Loucy (cell line): ENCODE measurements at regions not wholly inside any gene's neighbourhood (a gene's known extent, or its start where the extent isn't known, plus 50 kb on each side); places are given as distances from the start of the nearest gene placed in this dataset.

ENCODE experiments used
- H2AFZ ChIP-seq: fragments of 200-600 bp; sonication (generic); 2 replicates; pipeline ENCODE4 v1.6.0; 2016; ENCODE audit warnings: antibody characterized with exemption, mild to moderate bottlenecking, low read length, moderate library complexity
- H3F3A ChIP-seq: fragments of 200-600 bp; 2 replicates; pipeline ENCODE4 v1.6.0; 2016; ENCODE audit warnings: antibody characterized with exemption, low read depth, mild to moderate bottlenecking
- H3K27me3 ChIP-seq: fragments of 200-600 bp; sonication (generic); 2 replicates; pipeline ENCODE4 v1.6.1; 2014; ENCODE audit warnings: low read length, mild to moderate bottlenecking; ENCODE audit not compliant: insufficient read depth, poor library complexity, severe bottlenecking
- H3K36me3 ChIP-seq: fragments of 200-600 bp; sonication (generic); 2 replicates; pipeline ENCODE4 v1.6.1; 2016; ENCODE audit warnings: low read length; ENCODE audit not compliant: insufficient read depth
- H3K4me1 ChIP-seq: fragments of 200-600 bp; sonication (generic); 2 replicates; pipeline ENCODE4 v1.5.1; 2014; ENCODE audit warnings: low read length, mild to moderate bottlenecking; ENCODE audit not compliant: insufficient read depth, poor library complexity, severe bottlenecking
- H3K4me2 ChIP-seq: fragments of 200-600 bp; sonication (generic); 2 replicates; pipeline ENCODE4 v1.6.0; 2014; ENCODE audit warnings: antibody characterized with exemption, low read length, low read depth, mild to moderate bottlenecking; ENCODE audit not compliant: poor library complexity, severe bottlenecking
- H3K4me3 ChIP-seq: fragments of 200-600 bp; sonication (generic); 2 replicates; pipeline ENCODE4 v1.5.1; 2014; ENCODE audit warnings: low read length, mild to moderate bottlenecking, mixed read lengths; ENCODE audit not compliant: poor library complexity, severe bottlenecking
- H3K79me2 ChIP-seq: fragments of 200-600 bp; sonication (generic); 2 replicates; pipeline ENCODE4 v1.6.1; 2014; ENCODE audit warnings: low read length; ENCODE audit not compliant: insufficient read depth
- H3K9ac ChIP-seq: fragments of 200-600 bp; sonication (generic); 2 replicates; pipeline ENCODE4 v1.6.0; 2014; ENCODE audit warnings: mild to moderate bottlenecking, low read depth, low read length, moderate library complexity; ENCODE audit not compliant: poor library complexity, severe bottlenecking
- H3K9me2 ChIP-seq: fragments of 200-600 bp; sonication (generic); replicated peaks from 2 replicates; pipeline ENCODE4 v1.6.1; 2016; ENCODE audit warnings: low read depth, low read length, mixed read lengths
- H3K9me3 ChIP-seq: fragments of 200-600 bp; sonication (generic); 2 replicates; pipeline ENCODE4 v1.6.1; 2014; ENCODE audit warnings: mild to moderate bottlenecking, antibody characterized with exemption, low read length, low read depth; ENCODE audit not compliant: insufficient read depth
- H4K20me1 ChIP-seq: fragments of 200-600 bp; sonication (generic); 2 replicates; pipeline ENCODE4 v1.6.0; 2014; ENCODE audit warnings: antibody characterized with exemption, low read length, mild to moderate bottlenecking; ENCODE audit not compliant: insufficient read depth, poor library complexity, severe bottlenecking
- EZH2phosphoT487 ChIP-seq: fragments of 200-600 bp; IDR thresholded peaks from 2 replicates; pipeline ENCODE4 v1.6.1; 2018; ENCODE audit warnings: antibody characterized with exemption, mild to moderate bottlenecking, moderate library complexity, borderline replicate concordance
- TF ChIP-seq, protein P1 (sequence below): fragments of 200-600 bp; sonication (generic); conservative IDR thresholded peaks from 2 replicates; pipeline ENCODE4 v1.5.1; 2014; ENCODE audit warnings: mild to moderate bottlenecking, antibody characterized with exemption, low read length

DNA sequence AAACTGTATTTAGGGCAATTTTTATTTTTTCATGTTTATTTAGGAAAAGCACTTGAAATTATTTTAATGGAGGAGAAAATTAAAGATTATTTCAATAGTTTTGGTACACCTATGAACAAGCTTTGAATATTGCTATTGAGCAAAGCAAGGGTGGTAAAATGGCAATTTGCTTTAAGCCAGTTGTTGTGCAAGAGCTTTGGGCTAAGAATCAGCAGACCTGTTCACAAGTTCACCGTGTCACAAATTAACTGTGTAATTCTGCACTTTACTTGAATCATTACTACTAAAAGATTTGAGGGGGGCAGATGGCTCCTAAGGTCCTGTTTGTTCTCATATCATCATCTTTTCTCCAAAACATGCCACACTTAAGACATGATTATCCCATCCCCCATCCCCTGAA is 238.9 kb upstream of the GBE1 start:
- TF ChIP-seq, protein P1, sequence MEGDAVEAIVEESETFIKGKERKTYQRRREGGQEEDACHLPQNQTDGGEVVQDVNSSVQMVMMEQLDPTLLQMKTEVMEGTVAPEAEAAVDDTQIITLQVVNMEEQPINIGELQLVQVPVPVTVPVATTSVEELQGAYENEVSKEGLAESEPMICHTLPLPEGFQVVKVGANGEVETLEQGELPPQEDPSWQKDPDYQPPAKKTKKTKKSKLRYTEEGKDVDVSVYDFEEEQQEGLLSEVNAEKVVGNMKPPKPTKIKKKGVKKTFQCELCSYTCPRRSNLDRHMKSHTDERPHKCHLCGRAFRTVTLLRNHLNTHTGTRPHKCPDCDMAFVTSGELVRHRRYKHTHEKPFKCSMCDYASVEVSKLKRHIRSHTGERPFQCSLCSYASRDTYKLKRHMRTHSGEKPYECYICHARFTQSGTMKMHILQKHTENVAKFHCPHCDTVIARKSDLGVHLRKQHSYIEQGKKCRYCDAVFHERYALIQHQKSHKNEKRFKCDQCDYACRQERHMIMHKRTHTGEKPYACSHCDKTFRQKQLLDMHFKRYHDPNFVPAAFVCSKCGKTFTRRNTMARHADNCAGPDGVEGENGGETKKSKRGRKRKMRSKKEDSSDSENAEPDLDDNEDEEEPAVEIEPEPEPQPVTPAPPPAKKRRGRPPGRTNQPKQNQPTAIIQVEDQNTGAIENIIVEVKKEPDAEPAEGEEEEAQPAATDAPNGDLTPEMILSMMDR = no peak
- no peak for TF ChIP-seq EZH2phosphoT487
- Histone ChIP-seq H3K36me3 (no peaks in the 10 kb centered on the region), H3K4me1 (no peaks in the 10 kb centered on the region), H3K9me2 (no peaks in the 10 kb centered on the region), H3F3A (no peaks in the 10 kb centered on the region), H2AFZ (no peak overlapping the region), H3K79me2 (no peaks in the 10 kb centered on the region), H3K4me3 (no peak overlapping the region), H4K20me1 (no peaks in the 10 kb centered on the region), H3K9me3 (no peaks in the 10 kb centered on the region), H3K9ac (no peak overlapping the region), H3K4me2 (no peak overlapping the region), H3K27me3 (no peaks in the 10 kb centered on the region)

DNA sequence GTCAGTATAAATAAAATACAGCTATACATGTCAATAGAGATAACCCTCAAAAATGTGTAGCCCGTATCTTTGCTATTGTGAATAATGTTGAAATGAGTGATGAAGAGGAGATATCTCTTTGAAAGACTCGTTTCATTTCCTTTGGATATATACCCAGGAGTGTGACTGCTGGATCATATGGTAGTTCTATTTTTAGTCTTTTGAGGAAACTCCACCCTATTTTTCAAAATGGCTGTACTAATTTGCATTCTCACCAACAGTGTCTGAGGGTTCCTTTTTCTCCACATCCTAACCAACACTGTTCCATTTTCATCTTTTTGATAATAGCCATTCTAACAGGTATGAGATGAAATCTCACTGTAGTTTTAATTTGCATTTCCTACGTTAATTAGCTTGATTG is 237.5 kb upstream of the GBE1 start:
- H3K4me1 ChIP-seq = no peaks in the 10 kb centered on the region
- H3K9me2 ChIP-seq = no peaks in the 10 kb centered on the region
- H3K4me2 ChIP-seq = no peak overlapping the region
- no peaks in the 10 kb centered on the region for H3K9me3 ChIP-seq
- no peaks in the 10 kb centered on the region for H4K20me1 ChIP-seq
- H3F3A ChIP-seq = no peaks in the 10 kb centered on the region
- H3K36me3 ChIP-seq = no peaks in the 10 kb centered on the region
- H3K9ac ChIP-seq = no peak overlapping the region
- no peaks in the 10 kb centered on the region for H3K79me2 ChIP-seq
- TF ChIP-seq, protein P1 = no peak
- TF ChIP-seq EZH2phosphoT487 = no peak
- H2AFZ ChIP-seq = no peak overlapping the region
- no peak overlapping the region for H3K4me3 ChIP-seq
- no peaks in the 10 kb centered on the region for H3K27me3 ChIP-seq

DNA sequence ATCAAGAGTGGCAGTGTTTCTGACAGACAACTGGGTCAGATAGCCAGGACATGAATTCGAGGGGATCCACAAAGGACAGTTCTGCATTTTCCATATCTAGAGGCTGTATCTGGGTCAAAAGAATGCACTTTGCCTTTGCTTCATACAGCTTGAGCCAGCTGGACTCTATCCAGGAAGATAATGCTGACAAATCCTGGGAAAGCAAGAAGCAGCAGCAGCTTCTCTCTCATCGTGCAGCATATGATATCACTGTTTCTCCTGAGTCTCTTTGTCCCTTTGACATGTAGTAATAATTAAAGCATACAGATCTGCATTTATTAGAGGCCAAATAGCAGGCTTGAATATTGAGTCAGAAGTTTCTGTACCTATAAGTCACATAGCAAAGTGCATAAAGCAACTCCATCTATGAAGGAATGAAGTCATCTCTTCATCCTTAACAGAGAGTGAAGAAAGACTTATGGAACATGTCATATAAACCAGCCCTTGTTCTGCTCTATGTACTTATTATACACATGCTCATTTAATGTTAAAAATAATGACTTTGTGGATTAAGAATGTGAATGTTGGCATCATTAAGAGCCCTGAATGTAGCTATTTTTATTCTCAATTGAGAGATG is 236.8 kb upstream of the GBE1 start:
- Histone ChIP-seq H3K4me1 (no peaks in the 10 kb centered on the region), H3K79me2 (no peaks in the 10 kb centered on the region), H3K4me2 (no peak overlapping the region), H3K27me3 (no peaks in the 10 kb centered on the region), H3K36me3 (no peaks in the 10 kb centered on the region), H3K9ac (no peak overlapping the region), H4K20me1 (no peaks in the 10 kb centered on the region), H3F3A (no peaks in the 10 kb centered on the region), H3K4me3 (no peak overlapping the region), H3K9me3 (no peaks in the 10 kb centered on the region), H2AFZ (no peak overlapping the region), H3K9me2 (no peaks in the 10 kb centered on the region)
- TF ChIP-seq, protein P1 = no peak
- TF ChIP-seq EZH2phosphoT487 = no peak
